ENCODE measurements at regions not wholly inside any gene's neighbourhood (a gene's known extent, or its start where the extent isn't known, plus 50 kb on each side); places are given as distances from the start of the nearest gene placed in this dataset.
"Not testable (repeated sequence)": the region's sequence is repeated elsewhere in the genome, so short reads cannot be mapped to it uniquely, and the experiment has no call there.

DNA sequence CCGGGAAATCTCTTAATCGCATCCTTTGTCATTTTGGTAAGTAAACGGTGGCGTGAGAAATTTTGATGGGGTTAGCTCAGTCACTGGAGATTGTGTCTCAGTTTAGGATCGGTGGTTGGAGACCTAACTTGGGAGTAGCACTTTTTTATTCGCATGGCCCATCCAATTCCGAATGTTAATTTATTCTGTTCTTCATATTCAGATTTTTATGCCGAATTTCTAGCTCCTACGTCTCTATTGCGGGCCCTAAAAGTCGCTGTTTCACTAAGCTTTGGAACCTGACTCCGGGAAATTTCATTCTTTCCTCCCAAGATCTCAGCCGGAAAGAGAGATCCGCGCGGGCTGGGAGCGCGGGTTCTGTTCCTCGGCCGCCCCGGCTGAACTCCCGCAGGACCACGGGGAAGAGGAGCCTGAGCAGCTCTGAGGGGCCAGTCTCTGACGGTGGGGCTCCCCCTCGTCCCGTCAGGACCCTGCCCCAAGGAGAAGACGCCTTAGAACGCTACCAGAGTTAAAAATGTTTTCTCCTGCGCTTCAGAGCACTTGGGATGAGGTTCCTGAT lies 279.7 kb downstream of the FAM72C start:
- no peak for DNase-seq

GRCh38 chr1:143691400-143691891 lies 280.3 kb downstream of the FAM72C start:
- DNase-seq, result no peak

- DNase-seq, result no peak
These were observed 282.0 kb downstream of the FAM72C start for GRCh38 chr1:143689781-143690180.

DNA sequence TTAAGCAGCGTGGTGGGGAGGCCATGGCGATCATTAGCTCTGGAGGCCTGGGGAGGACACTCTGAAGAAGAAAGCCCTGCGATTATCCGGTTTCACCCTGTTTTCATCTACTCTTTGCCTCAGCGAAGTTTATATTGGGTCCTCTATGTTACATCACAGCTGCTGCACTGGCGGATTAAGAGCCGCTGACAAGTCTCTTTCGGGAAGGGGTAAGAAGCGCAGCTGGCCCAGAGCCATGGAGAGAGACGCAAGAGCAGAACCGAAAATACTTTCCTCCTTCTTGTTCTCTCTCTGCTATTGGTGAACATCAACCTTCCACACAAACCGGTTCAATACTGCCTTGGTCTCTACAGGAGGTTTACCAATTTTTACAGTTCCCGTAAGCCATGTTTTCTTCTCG lies 291.5 kb downstream of the FAM72C start:
- DNase-seq, result no peak

DNA sequence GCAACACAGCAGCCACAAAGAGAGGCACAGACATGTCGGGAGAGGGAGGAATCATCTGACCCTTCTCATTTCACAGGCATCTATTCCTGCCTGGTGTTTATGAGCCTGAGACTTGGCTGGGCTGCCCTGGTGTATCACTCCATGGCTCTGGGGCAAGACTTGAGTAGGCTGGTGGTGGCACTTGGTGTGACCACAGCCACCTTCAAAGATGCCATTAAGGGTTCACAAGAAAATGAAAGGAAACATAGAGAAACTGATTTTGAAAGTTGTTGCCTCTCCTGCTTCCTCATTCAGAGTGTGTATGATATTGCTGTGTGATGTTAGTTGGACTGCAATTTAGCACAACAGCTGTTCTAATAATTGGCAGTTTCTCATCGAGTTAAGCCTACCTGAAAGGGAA lies 298.8 kb downstream of the FAM72C start:
- DNase-seq, result no peak

GRCh38 chr1:143667730-143668129 lies 304.1 kb downstream of the FAM72C start:
- no peak for DNase-seq

DNA sequence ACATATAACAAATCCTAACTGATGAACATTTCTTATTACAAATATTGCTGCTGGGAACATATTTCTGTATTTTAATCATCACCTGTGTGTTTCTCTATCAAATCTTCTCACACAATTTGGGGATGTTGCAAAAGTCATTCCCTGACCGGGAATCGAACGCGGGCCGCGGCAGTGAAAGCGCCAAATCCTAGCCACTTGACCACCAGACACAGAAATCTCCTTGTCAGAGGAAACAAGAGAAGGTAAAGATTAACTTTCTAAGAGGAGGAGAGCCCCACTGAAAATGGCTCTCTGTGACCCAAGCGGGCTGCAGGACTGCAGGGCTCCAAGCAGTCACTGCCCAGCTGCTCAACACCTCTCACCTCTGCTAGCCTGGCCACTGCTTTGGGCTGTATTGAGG lies 304.9 kb downstream of the FAM72C start:
- no peak for DNase-seq

- DNase-seq, result no peak
These were observed 306.2 kb downstream of the FAM72C start for GRCh38 chr1:143665606-143666005.

- not testable (repeated sequence) for DNase-seq
These were observed 308.7 kb downstream of the FAM72C start for GRCh38 chr1:143663056-143663455.

- no peak for DNase-seq
These were observed 310.2 kb downstream of the FAM72C start for GRCh38 chr1:143661418-143662101.

DNA sequence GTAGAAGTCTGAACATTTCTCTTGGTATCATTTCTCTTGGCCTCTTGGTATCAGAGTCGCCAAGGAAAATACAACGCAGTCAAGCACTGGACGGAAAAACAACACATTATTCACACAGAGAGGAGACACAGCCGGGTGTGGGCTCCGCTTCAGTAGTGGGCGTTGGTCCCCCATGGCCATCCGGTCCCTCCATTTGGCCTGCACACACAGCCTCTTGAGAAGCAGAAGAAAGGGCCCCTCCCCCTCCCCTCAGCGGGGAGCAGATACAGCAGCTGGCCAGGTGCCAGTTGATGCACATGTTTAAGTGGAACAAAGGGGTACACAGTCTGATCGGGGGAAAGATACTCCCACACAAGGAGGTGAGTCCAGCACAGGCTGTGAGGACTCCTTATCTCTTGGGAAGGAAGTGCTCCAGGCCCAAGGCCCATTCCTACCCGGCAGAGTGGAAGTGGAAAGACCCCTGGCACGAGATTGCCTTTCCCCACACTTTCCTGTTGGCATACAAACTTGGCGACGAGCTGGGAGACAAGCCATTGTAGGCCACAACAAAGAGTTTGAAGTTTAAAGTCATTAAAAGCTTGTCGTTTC lies 311.3 kb downstream of the FAM72C start:
- no peak for DNase-seq

DNA sequence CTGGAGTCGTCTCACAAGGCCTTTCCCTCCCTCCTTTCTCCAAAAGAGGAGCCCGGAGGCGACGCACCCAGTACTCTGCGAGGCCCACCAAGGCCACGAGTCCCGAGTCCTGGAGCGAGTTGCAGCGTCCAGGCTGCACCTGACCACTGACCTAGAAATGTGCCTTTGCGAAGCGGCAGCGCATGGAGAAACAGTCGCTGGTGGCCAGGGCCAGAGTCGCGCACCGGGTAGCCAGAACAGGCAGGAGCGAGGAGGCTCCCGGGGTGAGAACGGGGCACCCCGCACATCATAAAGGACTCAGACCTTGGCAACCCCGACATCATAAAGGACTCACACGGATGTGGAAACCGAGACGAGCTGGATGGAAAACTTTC lies 318.4 kb downstream of the FAM72C start:
- no peak for DNase-seq

- no peak for DNase-seq
These were observed 318.9 kb downstream of the FAM72C start for GRCh38 chr1:143652744-143653428.

DNA sequence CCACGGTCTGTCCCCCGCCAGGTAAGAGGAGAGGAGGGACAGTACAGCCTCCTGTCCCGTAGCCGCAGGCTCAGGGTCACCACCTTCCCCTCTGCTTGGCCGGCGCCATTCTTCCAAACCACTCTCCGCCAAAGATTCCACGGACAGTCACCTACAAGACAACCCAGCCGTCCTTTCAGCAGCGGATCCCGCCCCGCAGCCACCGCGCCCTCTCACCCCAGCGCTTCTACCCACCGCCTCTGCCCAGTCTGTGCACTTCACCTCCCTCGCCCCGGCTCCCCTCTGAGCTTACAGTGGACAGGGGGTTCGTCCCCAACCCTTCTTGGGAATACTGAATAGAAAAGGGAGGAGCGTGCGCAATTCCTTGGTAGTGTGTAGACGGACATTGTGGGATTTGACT lies 319.6 kb downstream of the FAM72C start:
- no peak for DNase-seq

GRCh38 chr1:143651350-143651992 lies 320.3 kb downstream of the FAM72C start:
- DNase-seq, result no peak

DNA sequence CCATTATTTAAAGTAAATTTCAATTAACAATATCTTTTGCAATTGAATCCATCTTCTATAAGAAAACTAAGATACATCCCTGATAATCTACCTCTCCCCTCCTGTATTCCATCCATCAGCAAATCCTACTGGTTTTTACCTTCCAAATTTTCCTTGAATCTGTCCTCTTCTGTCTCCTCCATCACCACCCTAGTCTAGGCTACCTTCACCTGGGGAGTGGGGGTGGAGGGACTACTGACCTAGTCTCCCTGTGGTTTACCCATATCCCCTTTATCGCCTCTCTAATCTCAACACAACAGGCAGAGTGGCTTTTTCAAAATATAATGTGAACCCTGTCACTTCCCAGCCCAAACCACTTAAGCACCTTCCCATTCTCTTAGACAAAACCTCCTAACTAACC lies 327.8 kb downstream of the FAM72C start:
- DNase-seq, result not testable (repeated sequence)

DNA sequence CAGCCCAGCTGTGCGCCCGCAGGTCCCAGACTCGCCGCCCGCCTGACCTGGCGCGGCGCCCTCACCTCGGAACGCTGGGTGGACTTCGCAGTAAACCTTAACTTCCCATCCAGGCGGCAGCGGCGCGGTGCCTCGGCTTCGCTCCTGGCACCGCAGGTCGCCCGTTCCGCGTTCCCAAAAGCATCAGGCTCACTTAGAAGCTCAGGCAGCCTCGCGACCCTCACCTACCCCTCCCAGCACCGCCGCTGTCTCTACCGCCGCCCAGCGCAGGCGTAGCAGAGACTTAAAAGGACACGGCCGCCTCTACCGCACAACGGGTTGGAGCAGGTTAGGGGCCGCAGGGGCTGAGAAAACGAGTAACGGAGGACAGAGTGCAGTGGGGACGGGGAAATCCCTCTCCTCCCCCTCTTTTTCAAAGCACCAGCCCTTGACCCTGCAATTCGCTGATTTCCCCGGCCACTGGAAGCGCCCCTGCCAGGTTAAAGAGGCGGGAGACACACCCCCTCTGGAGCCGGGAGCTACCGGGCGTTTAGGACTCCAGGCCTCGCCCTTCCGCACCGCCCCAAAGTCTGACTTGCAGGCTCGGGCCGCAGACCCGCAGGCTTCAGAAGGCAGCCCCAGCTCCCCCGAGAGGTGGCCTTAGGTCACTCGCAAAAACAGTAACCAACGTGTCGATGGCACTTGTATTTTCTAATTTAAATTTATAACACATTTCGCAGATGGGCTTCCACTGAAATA lies 328.5 kb downstream of the FAM72C start:
- DNase-seq, result no peak

GRCh38 chr1:143625886-143626285 lies 345.9 kb downstream of the FAM72C start:
- no peak for DNase-seq

DNA sequence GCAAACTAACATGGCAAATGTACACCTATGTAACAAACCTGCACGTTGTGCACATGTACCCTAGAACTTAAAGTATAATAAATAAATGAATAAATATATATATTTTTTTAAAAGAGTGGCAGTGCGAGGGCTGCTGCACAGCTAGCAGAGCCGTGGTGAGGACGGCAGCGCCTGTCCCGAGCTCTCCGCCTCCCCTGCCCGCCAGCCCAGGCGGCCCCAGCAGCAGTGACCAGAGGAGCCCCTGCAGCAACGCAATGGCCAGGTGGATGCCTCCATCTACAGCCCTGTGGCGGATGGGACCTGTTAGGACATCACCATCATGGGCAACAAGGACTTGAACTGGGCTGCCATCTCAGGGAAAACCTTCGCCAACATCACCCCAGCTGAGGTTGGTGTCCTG lies 351.9 kb downstream of the FAM72C start:
- no peak for DNase-seq

GRCh38 chr1:143611159-143611558 lies 360.6 kb downstream of the FAM72C start:
- no peak for DNase-seq

- no peak for DNase-seq
These were observed 361.6 kb downstream of the FAM72C start for GRCh38 chr1:143610196-143610595.

- DNase-seq, result no peak
These were observed 366.9 kb downstream of the FAM72C start for GRCh38 chr1:143604887-143605286.

DNA sequence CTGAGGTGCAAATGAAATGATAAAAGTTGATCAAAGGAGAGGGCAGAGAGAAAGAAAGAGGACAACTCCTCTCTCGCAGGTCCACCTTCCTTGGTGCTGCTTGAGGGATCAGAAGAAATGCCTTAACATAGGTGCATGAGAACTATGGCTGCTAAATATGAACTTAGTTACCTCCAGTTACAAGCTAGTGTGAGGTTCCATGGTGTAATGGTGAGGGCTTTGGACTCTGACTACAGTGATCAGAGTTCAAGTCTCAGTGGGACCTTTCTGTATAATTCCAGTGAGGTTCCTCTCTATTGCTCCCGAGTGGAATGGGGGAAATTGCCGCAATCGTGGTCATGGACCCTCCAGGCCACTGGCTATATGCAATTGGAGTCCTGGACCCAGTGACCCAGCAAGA lies 387.3 kb downstream of the FAM72C start:
- DNase-seq, result no peak

Measured in DMS153 (cell line).